H1 (cell line): ENCODE measurements at regions not wholly inside any gene's neighbourhood (a gene's known extent, or its start where the extent isn't known, plus 50 kb on each side); places are given as distances from the start of the nearest gene placed in this dataset.
A peak's percentile ranks its signal among the peaks of the same experiment; 100 is the strongest.

ENCODE experiments used
- CTCF ChIA-PET: fragments of 300-600 bp; sonication (Branson Sonifier 250); formaldehyde crosslinking; loops from one replicate; lab custom pipeline; 2021; ENCODE audit not compliant: partially characterized antibody; lab: Charles Lee
- POLR2A ChIA-PET: fragments of 300-600 bp; sonication (Branson Sonifier 250); formaldehyde crosslinking; loops from one replicate; lab custom pipeline; 2021; ENCODE audit warnings: inconsistent platforms; ENCODE audit not compliant: partially characterized antibody; lab: Charles Lee
- DNase-seq, 2 experiments: peaks; one replicate each; pipeline versions ENCODE4 v3.0.0 to v3.0.0-alpha.2; 2010 to 2022; ENCODE audit warnings: low spot score in 2 of 2, low read depth in 1 of 2, mixed read lengths in 1 of 2
- FAIRE-seq: peaks from 2 replicates; lab custom pipeline; 2011; peaks lifted over from hg19 to GRCh38; lab: Jason Lieb, UNC
- H2AFZ ChIP-seq: 2 replicates; pipeline ENCODE4 v1.8.1; 2012; ENCODE audit warnings: low read length, inconsistent platforms
- H2AK5ac ChIP-seq: 2 replicates; pipeline ENCODE4 v1.6.1; 2013; ENCODE audit warnings: low read depth, low read length
- H2BK120ac ChIP-seq: replicated peaks from 2 replicates; pipeline ENCODE3; 2013; ENCODE audit warnings: low read depth, low read length, inconsistent platforms
- H2BK12ac ChIP-seq: 2 replicates; pipeline ENCODE4 v1.6.1; 2013; ENCODE audit warnings: low read depth, low read length
- H2BK15ac ChIP-seq: 2 replicates; pipeline ENCODE4 v1.6.1; 2013; ENCODE audit warnings: low read length
- H2BK20ac ChIP-seq: 2 replicates; pipeline ENCODE4 v1.6.1; 2013; ENCODE audit warnings: low read length
- H2BK5ac ChIP-seq: 2 replicates; pipeline ENCODE4 v1.6.1; 2013; ENCODE audit warnings: low read depth, low read length
- H3K14ac ChIP-seq: 2 replicates; pipeline ENCODE4 v1.6.1; 2013; ENCODE audit warnings: inconsistent platforms; ENCODE audit not compliant: insufficient read length
- H3K18ac ChIP-seq: 2 replicates; pipeline ENCODE4 v1.6.1; 2013; ENCODE audit warnings: low read length; ENCODE audit errors: extremely low read depth
- H3K23ac ChIP-seq: 2 replicates; pipeline ENCODE4 v1.6.1; 2013; ENCODE audit warnings: inconsistent platforms; ENCODE audit not compliant: insufficient read length
- H3K23me2 ChIP-seq: 2 replicates; pipeline ENCODE4 v1.6.1; 2013; ENCODE audit warnings: low read depth, low read length
- H3K27ac ChIP-seq: 2 replicates; pipeline ENCODE4 v1.6.1; 2011; ENCODE audit warnings: low read depth, low read length, inconsistent platforms
- H3K27me3 ChIP-seq, 4 experiments: replicated peaks in 1 of 4; 1 replicate in 1 of 4; 2 replicates in 3 of 4; pipeline versions ENCODE4 v1.6.1 to v1.8.1; 2011 to 2013; ENCODE audit warnings: low read length in 3 of 4, mild to moderate bottlenecking in 3 of 4, inconsistent platforms in 2 of 4, mixed read lengths in 2 of 4, moderate library complexity in 1 of 4; ENCODE audit not compliant: control insufficient read depth in 3 of 4, insufficient read depth in 3 of 4; ENCODE audit errors: extremely low read depth in 1 of 4
- H3K36me3 ChIP-seq, 4 experiments: 2 replicates each; pipeline versions ENCODE4 v1.6.1 to v1.8.1; 2011 to 2013; ENCODE audit warnings: mild to moderate bottlenecking in 4 of 4, low read length in 3 of 4, moderate library complexity in 2 of 4, control low read depth in 1 of 4, inconsistent platforms in 1 of 4; ENCODE audit not compliant: insufficient read depth in 4 of 4, control insufficient read depth in 2 of 4
- H3K4ac ChIP-seq: replicated peaks from 2 replicates; pipeline ENCODE3; 2013; ENCODE audit warnings: low read length, low read depth, mixed read lengths, inconsistent platforms; ENCODE audit not compliant: insufficient read length
- H3K4me1 ChIP-seq, 4 experiments: replicated peaks in 1 of 4; 1 replicate in 1 of 4; 2 replicates in 3 of 4; pipeline versions ENCODE4 v1.6.1 to v1.8.1; 2011 to 2013; ENCODE audit warnings: low read length in 3 of 4, inconsistent platforms in 2 of 4, mixed read lengths in 1 of 4; ENCODE audit not compliant: insufficient read depth in 4 of 4, control insufficient read depth in 3 of 4
- H3K4me2 ChIP-seq, 2 experiments: 2 replicates each; pipeline versions ENCODE4 v1.6.1 to v1.8.1; 2011 to 2013; ENCODE audit warnings: low read depth in 2 of 2, low read length in 2 of 2, control low read depth in 1 of 2, inconsistent platforms in 1 of 2, mild to moderate bottlenecking in 1 of 2; ENCODE audit not compliant: insufficient read depth in 1 of 2
- H3K4me3 ChIP-seq, 4 experiments: fragments of 200-600, 300-600 bp in 1 of 4; sonication (generic), shearing (Covaris generic), sonication (Bioruptor Twin) in 1 of 4; 2 replicates each; pipeline versions ENCODE4 v1.5.1 to v1.8.1; 2011 to 2016; ENCODE audit warnings: low read length in 4 of 4, low read depth in 3 of 4, control low read depth in 2 of 4, inconsistent platforms in 2 of 4, mild to moderate bottlenecking in 2 of 4, mixed read lengths in 1 of 4, moderate library complexity in 1 of 4; ENCODE audit not compliant: insufficient read depth in 2 of 4; ENCODE audit errors: extremely low read depth in 1 of 4
- H3K56ac ChIP-seq: replicated peaks from 2 replicates; pipeline ENCODE3; 2013; ENCODE audit warnings: low read depth, mild to moderate bottlenecking, mixed read lengths, low read length, inconsistent platforms; ENCODE audit not compliant: insufficient read length
- H3K79me1 ChIP-seq: 2 replicates; pipeline ENCODE4 v1.6.1; 2013; ENCODE audit warnings: low read depth, low read length, control low read depth
- H3K79me2 ChIP-seq, 2 experiments: 2 replicates each; pipeline versions ENCODE4 v1.6.1 to v1.8.1; 2012 to 2013; ENCODE audit warnings: low read length in 2 of 2, mild to moderate bottlenecking in 2 of 2, inconsistent platforms in 1 of 2; ENCODE audit not compliant: insufficient read depth in 2 of 2, control insufficient read depth in 1 of 2
- H3K9ac ChIP-seq, 4 experiments: replicated peaks in 1 of 4; 1 replicate in 1 of 4; 2 replicates in 3 of 4; pipeline versions ENCODE4 v1.6.1 to v1.8.1; 2011 to 2013; ENCODE audit warnings: low read depth in 3 of 4, low read length in 3 of 4, control low read depth in 2 of 4, mild to moderate bottlenecking in 2 of 4, moderate library complexity in 2 of 4, inconsistent platforms in 1 of 4; ENCODE audit errors: extremely low read depth in 1 of 4
- H3K9me3 ChIP-seq, 2 experiments: 2 replicates each; pipeline versions ENCODE4 v1.6.1 to v1.8.1; 2012 to 2013; ENCODE audit warnings: mild to moderate bottlenecking in 2 of 2, moderate library complexity in 2 of 2, control low read depth in 1 of 2, inconsistent platforms in 1 of 2, low read depth in 1 of 2, low read length in 1 of 2, mixed read lengths in 1 of 2; ENCODE audit not compliant: insufficient read depth in 2 of 2
- H4K20me1 ChIP-seq, 2 experiments: replicated peaks in 1 of 2; 2 replicates each; pipeline versions ENCODE3 to v1.8.1; 2011 to 2013; ENCODE audit warnings: inconsistent platforms in 2 of 2, low read length in 2 of 2, mild to moderate bottlenecking in 1 of 2; ENCODE audit not compliant: insufficient read depth in 2 of 2, control insufficient read depth in 1 of 2
- H4K5ac ChIP-seq: 2 replicates; pipeline ENCODE4 v1.6.1; 2013; ENCODE audit warnings: low read length, low read depth, mixed read lengths, inconsistent platforms; ENCODE audit not compliant: insufficient read length
- H4K8ac ChIP-seq: 2 replicates; pipeline ENCODE4 v1.8.0; 2013; ENCODE audit warnings: mild to moderate bottlenecking, moderate library complexity, low read length, inconsistent platforms; ENCODE audit not compliant: insufficient read depth; ENCODE audit errors: extremely low read depth
- H4K91ac ChIP-seq: replicated peaks from 2 replicates; pipeline ENCODE3; 2013; ENCODE audit warnings: low read length, mixed read lengths, inconsistent platforms; ENCODE audit not compliant: insufficient read length
- BACH1 ChIP-seq: IDR thresholded peaks from 2 replicates; pipeline ENCODE4 v1.6.1; 2012; ENCODE audit warnings: low read length, improper control_type of control experiment
- CBX5 ChIP-seq: fragments of 300-800, 300-1000 bp; sonication (generic); IDR thresholded peaks from 2 replicates; pipeline ENCODE4 v1.7.1; 2016; ENCODE audit warnings: antibody characterized with exemption, low read length, low read depth
- CREB1 ChIP-seq: IDR thresholded peaks from 2 replicates; pipeline ENCODE4 v1.6.1; 2012; ENCODE audit warnings: inconsistent platforms
- JUN ChIP-seq: IDR thresholded peaks from 2 replicates; pipeline ENCODE4 v1.6.1; 2011; ENCODE audit warnings: low read depth, mild to moderate bottlenecking, improper control_type of control experiment, low read length
- RAD21 ChIP-seq, 2 experiments: IDR thresholded peaks in 1 of 2; conservative IDR thresholded peaks in 1 of 2; 2 replicates each; pipeline ENCODE4 v1.6.1; 2011; ENCODE audit warnings: low read depth in 2 of 2, low read length in 2 of 2, improper control_type of control experiment in 1 of 2, inconsistent platforms in 1 of 2, mild to moderate bottlenecking in 1 of 2, moderate library complexity in 1 of 2
- RBBP5 ChIP-seq: IDR thresholded peaks from 2 replicates; pipeline ENCODE4 v1.7.1; 2012; ENCODE audit warnings: low read depth, mild to moderate bottlenecking, inconsistent platforms, low read length, moderate library complexity, borderline replicate concordance
- RFX5 ChIP-seq: IDR thresholded peaks from 2 replicates; pipeline ENCODE4 v1.6.1; 2011; ENCODE audit warnings: low read depth, low read length, improper control_type of control experiment, borderline replicate concordance
- SIN3A ChIP-seq, 2 experiments: IDR thresholded peaks in 1 of 2; conservative IDR thresholded peaks in 1 of 2; 2 replicates each; pipeline ENCODE4 v1.6.1; 2011 to 2012; ENCODE audit warnings: low read length in 2 of 2, improper control_type of control experiment in 1 of 2, low read depth in 1 of 2, mild to moderate bottlenecking in 1 of 2
- SIX5 ChIP-seq: IDR thresholded peaks from 2 replicates; pipeline ENCODE4 v1.6.1; 2011; ENCODE audit warnings: mild to moderate bottlenecking, low read depth, low read length
- SP2 ChIP-seq: IDR thresholded peaks from 2 replicates; pipeline ENCODE4 v1.6.1; 2012; ENCODE audit warnings: mild to moderate bottlenecking, low read length, inconsistent platforms
- WGBS, 2 experiments: shearing (Covaris generic) in 1 of 2; methylation state at CpG; one replicate each; pipeline versions ENCODE4 v1.1.6 to v1.1.7; 2013 to 2015; ENCODE audit warnings: low lambda C conversion rate in 2 of 2, mixed read lengths in 2 of 2, inconsistent platforms in 1 of 2, low coverage in 1 of 2, missing lambda C conversion rate in 1 of 2; ENCODE audit not compliant: insufficient replicate concordance in 2 of 2, insufficient coverage in 1 of 2, insufficient read length in 1 of 2; ENCODE audit errors: extremely low coverage in 1 of 2, missing lambda C conversion rate in 1 of 2; 5-methylcytosine and 5-hydroxymethylcytosine counted together
- TF ChIP-seq, protein P1 (sequence below), 3 experiments: IDR thresholded peaks; 1 replicate in 2 of 3; 2 replicates in 1 of 3; pipeline versions ENCODE4 v1.5.1 to v1.6.1; 2011; ENCODE audit warnings: low read length in 3 of 3, mild to moderate bottlenecking in 3 of 3, inconsistent platforms in 2 of 3, low read depth in 1 of 3, moderate library complexity in 1 of 3; ENCODE audit not compliant: insufficient read depth in 1 of 3; ENCODE audit errors: control extremely low read depth in 1 of 3

DNA sequence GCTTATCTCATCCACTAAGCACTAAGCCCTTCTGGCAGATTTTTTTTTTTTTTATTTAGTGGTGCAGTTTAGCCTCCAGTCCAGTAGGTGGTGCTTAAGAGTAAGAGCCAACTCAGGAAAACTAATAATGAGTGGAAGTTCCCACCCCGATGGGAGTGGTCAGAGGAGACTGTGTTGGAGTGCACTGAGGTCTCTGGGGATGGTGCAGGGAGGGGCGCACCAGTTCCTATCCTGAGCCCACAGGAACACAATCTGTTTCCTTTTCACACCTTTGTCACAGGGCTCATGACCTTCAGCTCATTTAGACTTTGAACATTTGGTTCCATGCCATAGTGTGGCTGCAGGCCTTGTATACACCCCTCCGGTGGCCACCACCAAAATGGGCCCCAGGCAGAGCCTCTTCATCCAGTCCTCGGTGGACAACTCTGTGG lies 367.4 kb downstream of the SPRY2 start:
- no peak overlapping the region for H3K23ac ChIP-seq
- H2AK5ac ChIP-seq: no peak overlapping the region
- H3K9me3 ChIP-seq: peaks cover 4 to 6% of the 10 kb centered on the region in 2 experiments; a peak in 2 of 4 replicates
- no peak overlapping the region for H3K4me2 ChIP-seq
- H3K4me1 ChIP-seq: no peaks in the 10 kb centered on the region
- H4K8ac ChIP-seq: no peak overlapping the region
- peak; percentile 46 to 53 for TF ChIP-seq RAD21 (IDR thresholded peaks at IDR 0.05 in 1 of 2, conservative IDR thresholded peaks at IDR 0.05 in 1 of 2; ENCODE audit: low read depth in 2 of 2, low read length in 2 of 2)
- no peak for TF ChIP-seq JUN
- TF ChIP-seq, protein P1, sequence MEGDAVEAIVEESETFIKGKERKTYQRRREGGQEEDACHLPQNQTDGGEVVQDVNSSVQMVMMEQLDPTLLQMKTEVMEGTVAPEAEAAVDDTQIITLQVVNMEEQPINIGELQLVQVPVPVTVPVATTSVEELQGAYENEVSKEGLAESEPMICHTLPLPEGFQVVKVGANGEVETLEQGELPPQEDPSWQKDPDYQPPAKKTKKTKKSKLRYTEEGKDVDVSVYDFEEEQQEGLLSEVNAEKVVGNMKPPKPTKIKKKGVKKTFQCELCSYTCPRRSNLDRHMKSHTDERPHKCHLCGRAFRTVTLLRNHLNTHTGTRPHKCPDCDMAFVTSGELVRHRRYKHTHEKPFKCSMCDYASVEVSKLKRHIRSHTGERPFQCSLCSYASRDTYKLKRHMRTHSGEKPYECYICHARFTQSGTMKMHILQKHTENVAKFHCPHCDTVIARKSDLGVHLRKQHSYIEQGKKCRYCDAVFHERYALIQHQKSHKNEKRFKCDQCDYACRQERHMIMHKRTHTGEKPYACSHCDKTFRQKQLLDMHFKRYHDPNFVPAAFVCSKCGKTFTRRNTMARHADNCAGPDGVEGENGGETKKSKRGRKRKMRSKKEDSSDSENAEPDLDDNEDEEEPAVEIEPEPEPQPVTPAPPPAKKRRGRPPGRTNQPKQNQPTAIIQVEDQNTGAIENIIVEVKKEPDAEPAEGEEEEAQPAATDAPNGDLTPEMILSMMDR (IDR thresholded peaks at IDR 0.05; ENCODE audit: control extremely low read depth in 1 of 3, insufficient read depth in 1 of 3, low read depth in 1 of 3, low read length in 3 of 3): peak in 2 of 3 experiments; percentile 39 to 57; a peak in 2 of 4 replicates
- TF ChIP-seq BACH1: no peak
- no peak for TF ChIP-seq CBX5
- no peak for TF ChIP-seq SIX5
- no peak for TF ChIP-seq RBBP5
- TF ChIP-seq SIN3A (conservative IDR thresholded peaks at IDR 0.05 in 1 of 2, IDR thresholded peaks at IDR 0.05 in 1 of 2; ENCODE audit: low read depth in 1 of 2, low read length in 2 of 2): no peak
- no peak for TF ChIP-seq RFX5
- no peak for TF ChIP-seq CREB1
- TF ChIP-seq SP2: peak; percentile 14; the same call in 1 of the 2 replicates
- no peaks in the 10 kb centered on the region for H3K23me2 ChIP-seq
- H2BK5ac ChIP-seq: no peak overlapping the region
- no peaks in the 10 kb centered on the region for H3K27me3 ChIP-seq
- H2AFZ ChIP-seq: no peak overlapping the region
- H3K27ac ChIP-seq: no peak overlapping the region
- POLR2A ChIA-PET: interaction anchor here (0.6 to 0.7 kb wide), 4 partner anchors 14 to 647 kb away, joined by 3 to 4 read pairs (median 3); no protein-coding TSS in a partner anchor
- DNase-seq (no peak), FAIRE-seq (no peak)
- H3K14ac ChIP-seq: no peak overlapping the region
- no peaks in the 10 kb centered on the region for H3K79me1 ChIP-seq
- CTCF ChIA-PET: interaction anchor here (0.6 to 2.6 kb wide), 36 partner anchors 11 to 879 kb away, joined by 3 to 14 read pairs (median 4); no protein-coding TSS in a partner anchor
- WGBS, 2 experiments: 87% methylated on average over 4 of the region's 4 CpGs; no CpG with 5 or more reads in 1 of the 2 experiments
- no peaks in the 10 kb centered on the region for H3K79me2 ChIP-seq
- H4K5ac ChIP-seq: no peak overlapping the region
- no peak overlapping the region for H2BK20ac ChIP-seq
- no peak overlapping the region for H3K4ac ChIP-seq
- H2BK15ac ChIP-seq: no peak overlapping the region
- H2BK120ac ChIP-seq: no peak overlapping the region
- H4K91ac ChIP-seq: no peak overlapping the region
- H3K56ac ChIP-seq: no peak overlapping the region
- H3K4me3 ChIP-seq: no peak overlapping the region
- no peak overlapping the region for H2BK12ac ChIP-seq
- H4K20me1 ChIP-seq: no peaks in the 10 kb centered on the region
- no peaks in the 10 kb centered on the region; a peak in 1 of 8 replicates for H3K36me3 ChIP-seq
- no peak overlapping the region for H3K18ac ChIP-seq
- H3K9ac ChIP-seq: no peak overlapping the region
